22Rv1 (cell line): ENCODE measurements at regions not wholly inside any gene's neighbourhood (a gene's known extent, or its start where the extent isn't known, plus 50 kb on each side); places are given as distances from the start of the nearest gene placed in this dataset.
"Not testable (repeated sequence)": the region's sequence is repeated elsewhere in the genome, so short reads cannot be mapped to it uniquely, and the experiment has no call there.

ENCODE experiments used
- H3K27ac ChIP-seq: fragments of 450-650 bp; 2 replicates; pipeline ENCODE4 v1.5.1; 2017

GRCh38 chr21:9013502-9014242 lies 1507.7 kb upstream of the TPTE start:
- H3K27ac ChIP-seq: not testable (repeated sequence)

GRCh38 chr21:9014243-9014734 lies 1507.1 kb upstream of the TPTE start:
- H3K27ac ChIP-seq: not testable (repeated sequence)

- not testable (repeated sequence) for H3K27ac ChIP-seq
These were observed 1505.7 kb upstream of the TPTE start for GRCh38 chr21:9015483-9016197.

- not testable (repeated sequence) for H3K27ac ChIP-seq
These were observed 1504.2 kb upstream of the TPTE start for GRCh38 chr21:9017206-9017605.

GRCh38 chr21:9018731-9019253 lies 1502.6 kb upstream of the TPTE start:
- H3K27ac ChIP-seq: not testable (repeated sequence)

GRCh38 chr21:9024006-9024767 lies 1497.2 kb upstream of the TPTE start:
- H3K27ac ChIP-seq: not testable (repeated sequence)

- not testable (repeated sequence) for H3K27ac ChIP-seq
These were observed 1494.5 kb upstream of the TPTE start for GRCh38 chr21:9026729-9027416.

- H3K27ac ChIP-seq: not testable (repeated sequence)
These were observed 1494.0 kb upstream of the TPTE start for GRCh38 chr21:9027417-9027800.

- not testable (repeated sequence) for H3K27ac ChIP-seq
These were observed 1492.6 kb upstream of the TPTE start for GRCh38 chr21:9028624-9029431.

GRCh38 chr21:9030141-9030665 lies 1491.2 kb upstream of the TPTE start:
- not testable (repeated sequence) for H3K27ac ChIP-seq

- not testable (repeated sequence) for H3K27ac ChIP-seq
These were observed 1489.7 kb upstream of the TPTE start for GRCh38 chr21:9031482-9032374.

- H3K27ac ChIP-seq: not testable (repeated sequence)
These were observed 1488.8 kb upstream of the TPTE start for GRCh38 chr21:9032547-9032946.

- not testable (repeated sequence) for H3K27ac ChIP-seq
These were observed 1488.1 kb upstream of the TPTE start for GRCh38 chr21:9033295-9033694.

GRCh38 chr21:9034491-9035200 lies 1486.7 kb upstream of the TPTE start:
- not testable (repeated sequence) for H3K27ac ChIP-seq

GRCh38 chr21:9035225-9035624 lies 1486.2 kb upstream of the TPTE start:
- H3K27ac ChIP-seq: not testable (repeated sequence)

- not testable (repeated sequence) for H3K27ac ChIP-seq
These were observed 1485.4 kb upstream of the TPTE start for GRCh38 chr21:9035970-9036369.

- H3K27ac ChIP-seq: not testable (repeated sequence)
These were observed 1484.3 kb upstream of the TPTE start for GRCh38 chr21:9036966-9037587.
